ENCODE measurements at regions not wholly inside any gene's neighbourhood (a gene's known extent, or its start where the extent isn't known, plus 50 kb on each side); places are given as distances from the start of the nearest gene placed in this dataset.
"Not testable (repeated sequence)": the region's sequence is repeated elsewhere in the genome, so short reads cannot be mapped to it uniquely, and the experiment has no call there.

GRCh38 chr6:76574746-76575145 is 502.3 kb upstream of the IMPG1 start:
- H3K36me3 ChIP-seq: no peaks in the 10 kb centered on the region
- ATAC-seq (ENCODE audit: insufficient number of reproducible peaks, low FRiP score, low read depth) (no peak), DNase-seq (ENCODE audit: low spot score) (no peak)
- H3K27ac ChIP-seq: no peak overlapping the region
- H3K27me3 ChIP-seq (replicated peaks; ENCODE audit: insufficient read depth): no peaks in the 10 kb centered on the region
- TF ChIP-seq CTCF (IDR thresholded peaks at IDR 0.05): no peak
- H3K4me3 ChIP-seq: no peak overlapping the region
- no peaks in the 10 kb centered on the region for H3K9me3 ChIP-seq
- no peaks in the 10 kb centered on the region for H3K4me1 ChIP-seq (ENCODE audit: control insufficient read depth in 1 of 2, low read depth in 2 of 2)

GRCh38 chr6:76565932-76566331 is 493.5 kb upstream of the IMPG1 start:
- no peak for TF ChIP-seq CTCF (IDR thresholded peaks at IDR 0.05)
- ATAC-seq (ENCODE audit: insufficient number of reproducible peaks, low FRiP score, low read depth) (no peak), DNase-seq (ENCODE audit: low spot score) (no peak)
- Histone ChIP-seq H3K4me1 (ENCODE audit: control insufficient read depth in 1 of 2, low read depth in 2 of 2) (no peaks in the 10 kb centered on the region), H3K27me3 (replicated peaks; ENCODE audit: insufficient read depth) (no peaks in the 10 kb centered on the region), H3K36me3 (no peaks in the 10 kb centered on the region), H3K9me3 (peaks cover 8% of the 10 kb centered on the region), H3K27ac (no peak overlapping the region), H3K4me3 (no peak overlapping the region)

- H3K27ac ChIP-seq; ATAC-seq (ENCODE audit: insufficient number of reproducible peaks, low FRiP score, low read depth); H3K4me3 ChIP-seq: not testable (repeated sequence)
These were observed 489.9 kb upstream of the IMPG1 start for GRCh38 chr6:76562371-76562770.

GRCh38 chr6:76560851-76561755 is 488.6 kb upstream of the IMPG1 start:
- not testable (repeated sequence) for H3K27ac ChIP-seq; H3K9me3 ChIP-seq; H3K27me3 ChIP-seq (replicated peaks; ENCODE audit: insufficient read depth); H3K4me3 ChIP-seq; H3K4me1 ChIP-seq (ENCODE audit: control insufficient read depth in 1 of 2, low read depth in 2 of 2); H3K36me3 ChIP-seq; ATAC-seq (ENCODE audit: insufficient number of reproducible peaks, low FRiP score, low read depth); DNase-seq (ENCODE audit: low spot score)

More at GRCh38 chr6:76562371-76562770, 489.9 kb upstream of the IMPG1 start:
- H3K9me3 ChIP-seq; H3K27me3 ChIP-seq (replicated peaks; ENCODE audit: insufficient read depth); H3K36me3 ChIP-seq; DNase-seq (ENCODE audit: low spot score); H3K4me1 ChIP-seq (ENCODE audit: control insufficient read depth in 1 of 2, low read depth in 2 of 2): not testable (repeated sequence)

GRCh38 chr6:76553256-76553655 is 480.8 kb upstream of the IMPG1 start:
- H3K36me3 ChIP-seq: no peaks in the 10 kb centered on the region
- no peak for ATAC-seq (ENCODE audit: insufficient number of reproducible peaks, low FRiP score, low read depth)
- H3K4me1 ChIP-seq (ENCODE audit: control insufficient read depth in 1 of 2, low read depth in 2 of 2): no peaks in the 10 kb centered on the region
- H3K9me3 ChIP-seq: no peaks in the 10 kb centered on the region
- H3K27me3 ChIP-seq (replicated peaks; ENCODE audit: insufficient read depth): no peaks in the 10 kb centered on the region
- no peak for TF ChIP-seq CTCF (IDR thresholded peaks at IDR 0.05)
- H3K27ac ChIP-seq: no peak overlapping the region
- no peak for DNase-seq (ENCODE audit: low spot score)
- H3K4me3 ChIP-seq: no peak overlapping the region

- no peak overlapping the region for H3K27ac ChIP-seq
- H3K4me3 ChIP-seq: no peak overlapping the region
- no peaks in the 10 kb centered on the region for H3K9me3 ChIP-seq
- no peak for TF ChIP-seq CTCF (IDR thresholded peaks at IDR 0.05)
- no peak for DNase-seq (ENCODE audit: low spot score)
- no peaks in the 10 kb centered on the region for H3K4me1 ChIP-seq (ENCODE audit: control insufficient read depth in 1 of 2, low read depth in 2 of 2)
- ATAC-seq (ENCODE audit: insufficient number of reproducible peaks, low FRiP score, low read depth): no peak
- H3K36me3 ChIP-seq: no peaks in the 10 kb centered on the region
- H3K27me3 ChIP-seq (replicated peaks; ENCODE audit: insufficient read depth): no peaks in the 10 kb centered on the region
These were observed 479.8 kb upstream of the IMPG1 start for GRCh38 chr6:76552268-76552667.

All from thoracic aorta (tissue), 2 donors.